Amniotic stem cell (primary cell): ENCODE measurements at regions not wholly inside any gene's neighbourhood (a gene's known extent, or its start where the extent isn't known, plus 50 kb on each side); places are given as distances from the start of the nearest gene placed in this dataset.

Experiments
- DNase-seq: peaks from one replicate; lab custom pipeline; 2025; lab: John Stamatoyannopoulos, UW

- no peak for DNase-seq
Measured at GRCh38 chr5:67371924-67372323, 175.3 kb upstream of the CD180 start.

GRCh38 chr5:67366691-67367395 is 170.2 kb upstream of the CD180 start:
- DNase-seq, result no peak

- DNase-seq, result no peak
Measured at GRCh38 chr5:67366276-67366675, 169.7 kb upstream of the CD180 start.

GRCh38 chr5:67364381-67364970 is 167.9 kb upstream of the CD180 start:
- no peak for DNase-seq

GRCh38 chr5:67363963-67364362 is 167.4 kb upstream of the CD180 start:
- DNase-seq, result no peak

- DNase-seq, result no peak
Measured at GRCh38 chr5:67363180-67363709, 166.6 kb upstream of the CD180 start.

- no peak for DNase-seq
Measured at GRCh38 chr5:67361932-67362729, 165.5 kb upstream of the CD180 start.

GRCh38 chr5:67360047-67360446 is 163.4 kb upstream of the CD180 start:
- DNase-seq, result no peak

- no peak for DNase-seq
Measured at GRCh38 chr5:67358186-67358585, 161.6 kb upstream of the CD180 start.

- no peak for DNase-seq
Measured at GRCh38 chr5:67355120-67355713, 158.6 kb upstream of the CD180 start.

- DNase-seq, result no peak
Measured at GRCh38 chr5:67353500-67354450, 157.2 kb upstream of the CD180 start.

GRCh38 chr5:67350618-67351201 is 154.1 kb upstream of the CD180 start:
- DNase-seq, result no peak

GRCh38 chr5:67350185-67350584 is 153.6 kb upstream of the CD180 start:
- DNase-seq, result no peak

- DNase-seq, result no peak
Measured at GRCh38 chr5:67347821-67348220, 151.2 kb upstream of the CD180 start.

GRCh38 chr5:67346611-67347010 is 150.0 kb upstream of the CD180 start:
- no peak for DNase-seq

GRCh38 chr5:67344870-67345269 is 148.3 kb upstream of the CD180 start:
- DNase-seq, result no peak

GRCh38 chr5:67343835-67344234 is 147.2 kb upstream of the CD180 start:
- no peak for DNase-seq

GRCh38 chr5:67341478-67341877 is 144.9 kb upstream of the CD180 start:
- DNase-seq, result no peak

GRCh38 chr5:67339219-67339767 is 142.7 kb upstream of the CD180 start:
- no peak for DNase-seq

- DNase-seq, result no peak
Measured at GRCh38 chr5:67338421-67338820, 141.8 kb upstream of the CD180 start.

GRCh38 chr5:67337751-67338150 is 141.2 kb upstream of the CD180 start:
- no peak for DNase-seq
